Skeletal muscle satellite cell (primary cell): ENCODE measurements at regions not wholly inside any gene's neighbourhood (a gene's known extent, or its start where the extent isn't known, plus 50 kb on each side); places are given as distances from the start of the nearest gene placed in this dataset.
"Not testable (repeated sequence)": the region's sequence is repeated elsewhere in the genome, so short reads cannot be mapped to it uniquely, and the experiment has no call there.

ENCODE experiments used
- H3K27me3 ChIP-seq: 2 replicates; pipeline ENCODE4 v1.7.0; 2013; ENCODE audit warnings: low read length; ENCODE audit not compliant: control insufficient read depth, insufficient read depth
- H3K36me3 ChIP-seq: 2 replicates; pipeline ENCODE4 v1.7.0; 2013; ENCODE audit warnings: mild to moderate bottlenecking, control low read depth, low read length; ENCODE audit not compliant: insufficient read depth
- H3K4me1 ChIP-seq: 2 replicates; pipeline ENCODE4 v1.7.0; 2013; ENCODE audit warnings: low read length; ENCODE audit not compliant: control insufficient read depth, insufficient read depth
- H3K4me2 ChIP-seq: 2 replicates; pipeline ENCODE4 v1.7.0; 2013; ENCODE audit warnings: mild to moderate bottlenecking, low read length
- H3K4me3 ChIP-seq: 2 replicates; pipeline ENCODE4 v1.7.0; 2013; ENCODE audit warnings: low read length
- H3K9ac ChIP-seq: 2 replicates; pipeline ENCODE4 v1.7.0; 2013; ENCODE audit warnings: mild to moderate bottlenecking, low read depth, low read length, moderate library complexity
- H3K9me3 ChIP-seq: replicated peaks from 2 replicates; pipeline ENCODE4 v1.7.0; 2013; ENCODE audit warnings: mild to moderate bottlenecking, control low read depth, low read length

- H3K4me1 ChIP-seq = no peaks in the 10 kb centered on the region
- H3K36me3 ChIP-seq = no peaks in the 10 kb centered on the region
- no peak overlapping the region for H3K4me2 ChIP-seq
- H3K9me3 ChIP-seq = no peaks in the 10 kb centered on the region
- no peaks in the 10 kb centered on the region for H3K27me3 ChIP-seq
- no peak overlapping the region for H3K9ac ChIP-seq
- no peak overlapping the region for H3K4me3 ChIP-seq
Measured at GRCh38 chr6:165001502-165002157, 307.8 kb downstream of the C6orf118 start.

- Histone ChIP-seq H3K9ac (no peak overlapping the region), H3K36me3 (no peaks in the 10 kb centered on the region), H3K4me1 (no peaks in the 10 kb centered on the region), H3K4me2 (no peak overlapping the region), H3K27me3 (no peaks in the 10 kb centered on the region), H3K9me3 (no peaks in the 10 kb centered on the region), H3K4me3 (no peak overlapping the region)
Measured at GRCh38 chr6:164998297-164998696, 311.1 kb downstream of the C6orf118 start.

- H3K9ac ChIP-seq = no peak overlapping the region
- no peaks in the 10 kb centered on the region for H3K36me3 ChIP-seq
- H3K9me3 ChIP-seq = no peaks in the 10 kb centered on the region
- H3K4me3 ChIP-seq = no peak overlapping the region
- H3K4me2 ChIP-seq = no peak overlapping the region
- no peaks in the 10 kb centered on the region for H3K4me1 ChIP-seq
- H3K27me3 ChIP-seq = no peaks in the 10 kb centered on the region
Measured at GRCh38 chr6:164996838-164997237, 312.6 kb downstream of the C6orf118 start.

GRCh38 chr6:164991573-164991972 lies 317.8 kb downstream of the C6orf118 start:
- Histone ChIP-seq H3K4me3 (no peak overlapping the region), H3K9ac (no peak overlapping the region), H3K4me1 (no peaks in the 10 kb centered on the region), H3K27me3 (no peaks in the 10 kb centered on the region), H3K4me2 (no peak overlapping the region), H3K9me3 (no peaks in the 10 kb centered on the region), H3K36me3 (no peaks in the 10 kb centered on the region)

GRCh38 chr6:164990901-164991300 lies 318.5 kb downstream of the C6orf118 start:
- H3K9ac ChIP-seq = no peak overlapping the region
- no peaks in the 10 kb centered on the region for H3K27me3 ChIP-seq
- H3K4me3 ChIP-seq = no peak overlapping the region
- no peak overlapping the region for H3K4me2 ChIP-seq
- no peaks in the 10 kb centered on the region for H3K4me1 ChIP-seq
- H3K36me3 ChIP-seq = no peaks in the 10 kb centered on the region
- H3K9me3 ChIP-seq = no peaks in the 10 kb centered on the region

- Histone ChIP-seq H3K4me1 (no peaks in the 10 kb centered on the region), H3K9ac (no peak overlapping the region), H3K4me2 (no peak overlapping the region), H3K9me3 (no peaks in the 10 kb centered on the region), H3K27me3 (no peaks in the 10 kb centered on the region), H3K4me3 (no peak overlapping the region), H3K36me3 (no peaks in the 10 kb centered on the region)
Measured at GRCh38 chr6:164982389-164982788, 327.0 kb downstream of the C6orf118 start.

GRCh38 chr6:164967102-164967501 lies 342.3 kb downstream of the C6orf118 start:
- Histone ChIP-seq H3K4me1 (no peaks in the 10 kb centered on the region), H3K36me3 (no peaks in the 10 kb centered on the region), H3K4me2 (no peak overlapping the region), H3K9ac (no peak overlapping the region), H3K9me3 (no peaks in the 10 kb centered on the region), H3K27me3 (no peaks in the 10 kb centered on the region), H3K4me3 (no peak overlapping the region)

GRCh38 chr6:164962805-164963204 lies 346.6 kb downstream of the C6orf118 start:
- no peak overlapping the region for H3K4me3 ChIP-seq
- no peaks in the 10 kb centered on the region for H3K9me3 ChIP-seq
- no peak overlapping the region for H3K9ac ChIP-seq
- no peaks in the 10 kb centered on the region for H3K4me1 ChIP-seq
- H3K36me3 ChIP-seq = no peaks in the 10 kb centered on the region
- H3K27me3 ChIP-seq = no peaks in the 10 kb centered on the region
- H3K4me2 ChIP-seq = no peak overlapping the region

GRCh38 chr6:164947164-164947563 lies 362.2 kb downstream of the C6orf118 start:
- Histone ChIP-seq H3K4me2 (peak overlapping the region; percentile 24), H3K4me1 (peaks cover 4% of the 10 kb centered on the region), H3K9me3 (no peaks in the 10 kb centered on the region), H3K9ac (no peak overlapping the region), H3K27me3 (no peaks in the 10 kb centered on the region), H3K4me3 (no peak overlapping the region), H3K36me3 (no peaks in the 10 kb centered on the region)

GRCh38 chr6:164942271-164942670 lies 367.1 kb downstream of the C6orf118 start:
- H3K27me3 ChIP-seq = no peaks in the 10 kb centered on the region
- no peak overlapping the region for H3K4me3 ChIP-seq
- H3K9ac ChIP-seq = no peak overlapping the region
- peaks cover 4% of the 10 kb centered on the region for H3K4me1 ChIP-seq
- no peak overlapping the region for H3K4me2 ChIP-seq
- no peaks in the 10 kb centered on the region for H3K9me3 ChIP-seq
- H3K36me3 ChIP-seq = no peaks in the 10 kb centered on the region

GRCh38 chr6:164933238-164933794 lies 376.1 kb downstream of the C6orf118 start:
- H3K4me3 ChIP-seq, H3K36me3 ChIP-seq, H3K4me2 ChIP-seq, H3K9ac ChIP-seq, H3K4me1 ChIP-seq, H3K27me3 ChIP-seq, H3K9me3 ChIP-seq: not testable (repeated sequence)

GRCh38 chr6:164929408-164929977 lies 379.9 kb downstream of the C6orf118 start:
- Histone ChIP-seq H3K4me3 (no peak overlapping the region), H3K9ac (no peak overlapping the region), H3K4me2 (no peak overlapping the region), H3K4me1 (peaks cover 8% of the 10 kb centered on the region), H3K36me3 (no peaks in the 10 kb centered on the region), H3K9me3 (no peaks in the 10 kb centered on the region), H3K27me3 (no peaks in the 10 kb centered on the region)
